ENCODE measurements at regions not wholly inside any gene's neighbourhood (a gene's known extent, or its start where the extent isn't known, plus 50 kb on each side); places are given as distances from the start of the nearest gene placed in this dataset.

DNA sequence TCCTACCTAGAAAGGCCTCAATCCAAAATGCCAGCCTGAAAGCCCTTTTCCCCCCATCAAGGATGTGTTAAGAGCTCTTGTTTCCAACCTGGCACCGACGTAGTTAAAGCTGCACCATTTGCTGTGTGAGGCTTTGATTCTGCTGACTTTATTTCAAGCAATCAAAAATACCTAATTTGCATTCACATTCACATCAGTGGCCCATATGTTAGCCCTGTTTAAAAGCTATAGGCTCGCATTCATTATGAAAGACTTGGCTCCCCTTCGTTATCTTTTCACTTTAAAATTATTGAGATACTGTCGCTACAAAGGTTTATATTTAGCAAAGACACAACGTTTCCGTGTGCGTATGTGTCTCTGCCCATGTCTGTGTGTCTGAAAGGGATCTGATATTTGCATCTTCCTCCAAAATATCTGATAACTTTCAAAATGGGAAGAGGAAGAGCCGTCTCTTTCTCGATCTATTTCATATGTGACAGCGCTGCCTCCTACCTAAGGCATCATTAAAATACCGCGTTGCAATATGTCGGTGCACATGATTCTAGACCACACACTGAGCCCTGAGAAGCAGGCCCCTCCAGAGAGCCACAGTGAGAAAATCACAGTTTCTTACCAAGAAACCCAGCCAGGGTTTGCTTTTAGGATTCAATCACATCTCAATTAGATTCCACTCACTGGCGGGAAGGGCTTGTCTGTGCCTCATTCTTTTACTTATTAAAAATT is 57.1 kb upstream of the ITPRID1 start:
- Histone ChIP-seq H3K4me3 (ENCODE audit: low read length in 3 of 3) (no peak overlapping the region), H3K9ac (ENCODE audit: low read length in 3 of 3) (no peak overlapping the region), H3K27me3 (ENCODE audit: control insufficient read depth, insufficient read depth, low read length) (no peaks in the 10 kb centered on the region), H3K36me3 (ENCODE audit: control insufficient read depth in 2 of 3, insufficient read depth in 3 of 3, low read length in 3 of 3) (no peaks in the 10 kb centered on the region), H3K4me1 (ENCODE audit: control insufficient read depth in 2 of 3, insufficient read depth in 2 of 3, low read depth in 1 of 3, low read length in 3 of 3) (no peaks in the 10 kb centered on the region), H3K9me3 (ENCODE audit: control insufficient read depth in 2 of 3, insufficient read depth in 1 of 3, low read length in 3 of 3) (no peaks in the 10 kb centered on the region), H3K27ac (ENCODE audit: low read depth in 2 of 2, low read length in 2 of 2) (no peak overlapping the region)
- DNase-seq (no peak), FAIRE-seq (no peak)
- TF ChIP-seq, protein P1, sequence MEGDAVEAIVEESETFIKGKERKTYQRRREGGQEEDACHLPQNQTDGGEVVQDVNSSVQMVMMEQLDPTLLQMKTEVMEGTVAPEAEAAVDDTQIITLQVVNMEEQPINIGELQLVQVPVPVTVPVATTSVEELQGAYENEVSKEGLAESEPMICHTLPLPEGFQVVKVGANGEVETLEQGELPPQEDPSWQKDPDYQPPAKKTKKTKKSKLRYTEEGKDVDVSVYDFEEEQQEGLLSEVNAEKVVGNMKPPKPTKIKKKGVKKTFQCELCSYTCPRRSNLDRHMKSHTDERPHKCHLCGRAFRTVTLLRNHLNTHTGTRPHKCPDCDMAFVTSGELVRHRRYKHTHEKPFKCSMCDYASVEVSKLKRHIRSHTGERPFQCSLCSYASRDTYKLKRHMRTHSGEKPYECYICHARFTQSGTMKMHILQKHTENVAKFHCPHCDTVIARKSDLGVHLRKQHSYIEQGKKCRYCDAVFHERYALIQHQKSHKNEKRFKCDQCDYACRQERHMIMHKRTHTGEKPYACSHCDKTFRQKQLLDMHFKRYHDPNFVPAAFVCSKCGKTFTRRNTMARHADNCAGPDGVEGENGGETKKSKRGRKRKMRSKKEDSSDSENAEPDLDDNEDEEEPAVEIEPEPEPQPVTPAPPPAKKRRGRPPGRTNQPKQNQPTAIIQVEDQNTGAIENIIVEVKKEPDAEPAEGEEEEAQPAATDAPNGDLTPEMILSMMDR (IDR thresholded peaks at IDR 0.05; ENCODE audit: borderline replicate concordance, extremely low read depth, insufficient read depth), result no peak
- intact Hi-C loops (cut with DNase I), result no loop called here

GRCh38 chr7:31457551-31457950 is 56.3 kb upstream of the ITPRID1 start:
- Histone ChIP-seq H3K9me3 (ENCODE audit: control insufficient read depth in 2 of 3, insufficient read depth in 1 of 3, low read length in 3 of 3) (no peaks in the 10 kb centered on the region), H3K27me3 (ENCODE audit: control insufficient read depth, insufficient read depth, low read length) (no peaks in the 10 kb centered on the region), H3K27ac (ENCODE audit: low read depth in 2 of 2, low read length in 2 of 2) (no peak overlapping the region), H3K9ac (ENCODE audit: low read length in 3 of 3) (no peak overlapping the region), H3K4me1 (ENCODE audit: control insufficient read depth in 2 of 3, insufficient read depth in 2 of 3, low read depth in 1 of 3, low read length in 3 of 3) (no peaks in the 10 kb centered on the region), H3K36me3 (ENCODE audit: control insufficient read depth in 2 of 3, insufficient read depth in 3 of 3, low read length in 3 of 3) (no peaks in the 10 kb centered on the region), H3K4me3 (ENCODE audit: low read length in 3 of 3) (no peak overlapping the region)
- no peak for DNase-seq
- intact Hi-C loops (cut with DNase I), result no loop called here
- no peak for FAIRE-seq
- TF ChIP-seq, protein P1 (IDR thresholded peaks at IDR 0.05; ENCODE audit: borderline replicate concordance, extremely low read depth, insufficient read depth), result no peak

GRCh38 chr7:31458203-31458602 is 55.7 kb upstream of the ITPRID1 start:
- Histone ChIP-seq H3K4me3 (ENCODE audit: low read length in 3 of 3) (no peak overlapping the region), H3K9ac (ENCODE audit: low read length in 3 of 3) (no peak overlapping the region), H3K27ac (ENCODE audit: low read depth in 2 of 2, low read length in 2 of 2) (no peak overlapping the region), H3K9me3 (ENCODE audit: control insufficient read depth in 2 of 3, insufficient read depth in 1 of 3, low read length in 3 of 3) (no peaks in the 10 kb centered on the region), H3K36me3 (ENCODE audit: control insufficient read depth in 2 of 3, insufficient read depth in 3 of 3, low read length in 3 of 3) (no peaks in the 10 kb centered on the region), H3K4me1 (ENCODE audit: control insufficient read depth in 2 of 3, insufficient read depth in 2 of 3, low read depth in 1 of 3, low read length in 3 of 3) (no peaks in the 10 kb centered on the region), H3K27me3 (ENCODE audit: control insufficient read depth, insufficient read depth, low read length) (no peaks in the 10 kb centered on the region)
- TF ChIP-seq, protein P1 (IDR thresholded peaks at IDR 0.05; ENCODE audit: borderline replicate concordance, extremely low read depth, insufficient read depth), result no peak
- intact Hi-C loops (cut with DNase I), result no loop called here
- FAIRE-seq, result no peak
- DNase-seq, result no peak

GRCh38 chr7:31462636-31463035 is 51.3 kb upstream of the ITPRID1 start:
- Histone ChIP-seq H3K27me3 (ENCODE audit: control insufficient read depth, insufficient read depth, low read length) (no peaks in the 10 kb centered on the region), H3K36me3 (ENCODE audit: control insufficient read depth in 2 of 3, insufficient read depth in 3 of 3, low read length in 3 of 3) (no peaks in the 10 kb centered on the region), H3K4me3 (ENCODE audit: low read length in 3 of 3) (no peak overlapping the region), H3K4me1 (ENCODE audit: control insufficient read depth in 2 of 3, insufficient read depth in 2 of 3, low read depth in 1 of 3, low read length in 3 of 3) (no peaks in the 10 kb centered on the region), H3K27ac (ENCODE audit: low read depth in 2 of 2, low read length in 2 of 2) (no peak overlapping the region), H3K9me3 (ENCODE audit: control insufficient read depth in 2 of 3, insufficient read depth in 1 of 3, low read length in 3 of 3) (no peaks in the 10 kb centered on the region), H3K9ac (ENCODE audit: low read length in 3 of 3) (no peak overlapping the region)
- FAIRE-seq (no peak), DNase-seq (no peak)
- TF ChIP-seq, protein P1 (IDR thresholded peaks at IDR 0.05; ENCODE audit: borderline replicate concordance, extremely low read depth, insufficient read depth), result no peak
- intact Hi-C loops (cut with DNase I), result no loop called here
